ENCODE measurements at regions not wholly inside any gene's neighbourhood (a gene's known extent, or its start where the extent isn't known, plus 50 kb on each side); places are given as distances from the start of the nearest gene placed in this dataset.

- Histone ChIP-seq H3K27ac (no peak overlapping the region), H3K36me3 (no peaks in the 10 kb centered on the region), H3K4me1 (no peaks in the 10 kb centered on the region), H3K4me3 (no peak overlapping the region), H3K9me3 (no peaks in the 10 kb centered on the region), H3K27me3 (no peaks in the 10 kb centered on the region)
- no peak for DNase-seq
- TF ChIP-seq POLR2AphosphoS5 (IDR thresholded peaks at IDR 0.05): no peak
- no peak for TF ChIP-seq EP300 (IDR thresholded peaks at IDR 0.05)
- TF ChIP-seq CTCF (IDR thresholded peaks at IDR 0.05): no peak
- intact Hi-C loops (cut with DNase I): no loop called here
Measured at GRCh38 chr2:185436787-185437372, 301.7 kb upstream of the FSIP2 start.

DNA sequence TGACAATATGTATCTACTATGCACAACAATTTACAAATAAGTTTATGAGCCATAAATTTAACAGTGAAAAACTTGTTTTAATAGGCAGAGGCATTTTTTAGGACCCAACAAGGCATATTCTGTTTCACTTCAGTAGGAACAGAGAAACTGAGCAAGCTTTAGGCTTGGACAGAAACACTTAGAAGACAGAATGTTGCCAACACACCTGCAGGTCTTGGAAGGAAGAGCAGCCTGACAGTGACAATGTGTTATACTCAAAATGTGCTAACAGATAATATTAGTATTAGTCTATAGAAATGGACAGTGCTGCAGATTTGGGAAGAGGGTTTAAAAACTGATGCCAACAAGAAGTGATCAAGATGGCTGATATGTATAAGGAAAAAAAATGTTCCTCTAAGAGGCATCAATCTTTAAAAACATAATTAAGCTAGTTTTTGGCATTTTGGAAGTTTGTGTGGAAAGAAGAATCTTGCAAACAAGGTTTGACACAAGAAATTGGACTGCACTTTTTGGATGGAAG lies 297.1 kb upstream of the FSIP2 start:
- no peak for DNase-seq
- H3K9me3 ChIP-seq: no peaks in the 10 kb centered on the region
- TF ChIP-seq POLR2A (IDR thresholded peaks at IDR 0.05) (no peak), POLR2AphosphoS5 (IDR thresholded peaks at IDR 0.05) (no peak), CTCF (IDR thresholded peaks at IDR 0.05) (no peak), EP300 (IDR thresholded peaks at IDR 0.05) (no peak)
- no peak overlapping the region for H3K27ac ChIP-seq
- intact Hi-C loops (cut with DNase I): no loop called here
- no peak overlapping the region for H3K4me3 ChIP-seq
- no peaks in the 10 kb centered on the region for H3K4me1 ChIP-seq
- no peaks in the 10 kb centered on the region for H3K27me3 ChIP-seq
- no peaks in the 10 kb centered on the region for H3K36me3 ChIP-seq

- intact Hi-C loops (cut with DNase I): no loop called here
- Histone ChIP-seq H3K27ac (no peak overlapping the region), H3K4me1 (no peaks in the 10 kb centered on the region), H3K27me3 (no peaks in the 10 kb centered on the region), H3K4me3 (no peak overlapping the region), H3K9me3 (peaks cover 0 to 11% (median 2%) of the 10 kb centered on the region in 4 donors), H3K36me3 (no peaks in the 10 kb centered on the region)
- no peak for TF ChIP-seq CTCF (IDR thresholded peaks at IDR 0.05)
- peak in 3 of 4 donors; percentile 18 to 33 (median 23) for TF ChIP-seq POLR2AphosphoS5 (IDR thresholded peaks at IDR 0.05)
- no peak for TF ChIP-seq EP300 (IDR thresholded peaks at IDR 0.05)
- TF ChIP-seq POLR2A (IDR thresholded peaks at IDR 0.05): no peak
- DNase-seq: no peak
- WGBS, 2 donors: 76 to 79% methylated on average over 2 of the region's 2 CpGs
Measured at GRCh38 chr2:185456517-185456916, 282.1 kb upstream of the FSIP2 start.

DNA sequence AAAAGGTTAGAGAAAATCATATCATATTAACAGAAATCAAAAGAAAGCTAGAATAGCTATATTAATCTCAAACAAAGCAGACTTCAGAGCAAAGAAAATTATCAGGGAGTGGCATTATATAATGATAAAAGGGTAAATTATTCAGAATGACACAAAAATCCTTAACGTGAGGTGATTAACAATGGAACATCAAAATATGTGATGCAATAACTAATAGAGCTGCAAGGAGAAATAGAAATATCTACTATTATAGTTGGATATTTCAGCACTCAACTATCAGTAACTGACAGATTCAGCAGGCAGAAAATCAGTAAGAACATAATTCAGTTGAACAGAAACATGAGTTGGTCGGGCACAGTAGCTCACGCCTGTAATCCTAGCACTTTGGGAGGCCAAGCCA lies 275.1 kb upstream of the FSIP2 start:
- H3K9me3 ChIP-seq: peaks cover 0 to 8% (median 2%) of the 10 kb centered on the region in 4 donors
- TF ChIP-seq POLR2AphosphoS5 (IDR thresholded peaks at IDR 0.05) (no peak), POLR2A (IDR thresholded peaks at IDR 0.05) (no peak), EP300 (IDR thresholded peaks at IDR 0.05) (no peak), CTCF (IDR thresholded peaks at IDR 0.05) (no peak)
- no peaks in the 10 kb centered on the region for H3K36me3 ChIP-seq
- 88 to 94% methylated on average over 3 of the region's 3 CpGs for WGBS, 2 donors
- DNase-seq: no peak
- H3K27ac ChIP-seq: no peak overlapping the region
- H3K27me3 ChIP-seq: no peaks in the 10 kb centered on the region
- H3K4me3 ChIP-seq: no peak overlapping the region
- intact Hi-C loops (cut with DNase I): no loop called here
- no peaks in the 10 kb centered on the region for H3K4me1 ChIP-seq

DNA sequence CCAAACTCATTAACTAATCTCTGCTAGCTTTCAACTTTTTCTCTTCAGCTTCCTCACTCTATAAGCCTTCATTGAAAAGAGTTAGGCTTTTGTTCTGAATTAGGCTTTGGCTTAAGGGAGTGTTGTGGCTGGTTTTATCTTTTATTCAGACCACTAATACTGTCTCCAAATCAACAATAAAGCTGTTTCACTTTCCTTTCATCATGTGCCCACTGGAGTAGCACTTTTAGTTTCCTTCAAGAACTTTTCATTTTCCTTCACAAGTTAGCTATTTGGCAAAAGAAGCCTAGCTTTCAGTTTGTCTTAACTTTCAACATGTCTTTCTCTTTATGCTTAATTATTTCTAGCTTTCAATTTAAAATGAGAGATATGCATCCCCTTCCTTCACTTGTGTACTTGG lies 271.7 kb upstream of the FSIP2 start:
- intact Hi-C loops (cut with DNase I): no loop called here
- no peaks in the 10 kb centered on the region for H3K27me3 ChIP-seq
- H3K9me3 ChIP-seq: peaks cover 0 to 8% (median 2%) of the 10 kb centered on the region in 4 donors
- no peaks in the 10 kb centered on the region for H3K4me1 ChIP-seq
- TF ChIP-seq EP300 (IDR thresholded peaks at IDR 0.05) (no peak), CTCF (IDR thresholded peaks at IDR 0.05) (no peak), POLR2AphosphoS5 (IDR thresholded peaks at IDR 0.05) (no peak), POLR2A (IDR thresholded peaks at IDR 0.05) (no peak)
- no peaks in the 10 kb centered on the region for H3K36me3 ChIP-seq
- H3K4me3 ChIP-seq: no peak overlapping the region
- H3K27ac ChIP-seq: no peak overlapping the region
- DNase-seq: no peak
